IPS DF 6.9 (cell line): ENCODE measurements at regions not wholly inside any gene's neighbourhood (a gene's known extent, or its start where the extent isn't known, plus 50 kb on each side); places are given as distances from the start of the nearest gene placed in this dataset.

ENCODE experiments used
- DNase-seq: peaks from one replicate; pipeline ENCODE4 v3.0.0-alpha.2; 2013; ENCODE audit warnings: low read depth, low spot score
- H3K27ac ChIP-seq: one replicate; pipeline ENCODE4 v1.5.1; 2013; ENCODE audit warnings: low read length, control low read depth
- H3K27me3 ChIP-seq: 2 replicates; pipeline ENCODE4 v1.6.1; 2013; ENCODE audit warnings: mild to moderate bottlenecking, low read length; ENCODE audit not compliant: control insufficient read depth, insufficient read depth
- H3K36me3 ChIP-seq: 2 replicates; pipeline ENCODE4 v1.6.1; 2013; ENCODE audit warnings: low read length; ENCODE audit not compliant: control insufficient read depth, insufficient read depth
- H3K4me1 ChIP-seq: 2 replicates; pipeline ENCODE4 v1.6.1; 2013; ENCODE audit warnings: low read length; ENCODE audit not compliant: control insufficient read depth, insufficient read depth
- H3K4me3 ChIP-seq: 2 replicates; pipeline ENCODE4 v1.5.1; 2013; ENCODE audit warnings: mild to moderate bottlenecking, low read length
- H3K9me3 ChIP-seq: 2 replicates; pipeline ENCODE4 v1.6.1; 2013; ENCODE audit warnings: low read length, inconsistent platforms; ENCODE audit not compliant: control insufficient read depth, insufficient read depth
- WGBS: extraction: QIAGEN DNeasy Blood & Tissue Kit; methylation state at CpG from one replicate; pipeline ENCODE4 v1.1.7; 2013; ENCODE audit warnings: mixed read lengths, missing lambda C conversion rate; ENCODE audit not compliant: insufficient read length, insufficient coverage; 5-methylcytosine and 5-hydroxymethylcytosine counted together

- no CpG with 5 or more reads among the region's 8 CpGs for WGBS
These were observed 401.5 kb upstream of the MKI67 start for GRCh38 chr10:128527711-128528110.

GRCh38 chr10:128528167-128528566, 401.9 kb upstream of the MKI67 start:
- H3K27me3 ChIP-seq: no peaks in the 10 kb centered on the region
- H3K9me3 ChIP-seq: no peaks in the 10 kb centered on the region
- no CpG with 5 or more reads among the region's 2 CpGs for WGBS
- no peak for DNase-seq
- H3K4me1 ChIP-seq: peaks cover 2% of the 10 kb centered on the region
- no peak overlapping the region for H3K27ac ChIP-seq
- H3K36me3 ChIP-seq: no peaks in the 10 kb centered on the region
- no peak overlapping the region for H3K4me3 ChIP-seq

More at GRCh38 chr10:128527711-128528110, 401.5 kb upstream of the MKI67 start:
- Histone ChIP-seq H3K4me1 (peaks cover 2% of the 10 kb centered on the region), H3K27me3 (no peaks in the 10 kb centered on the region), H3K9me3 (no peaks in the 10 kb centered on the region), H3K36me3 (no peaks in the 10 kb centered on the region), H3K27ac (no peak overlapping the region), H3K4me3 (no peak overlapping the region)
- no peak for DNase-seq

- no CpG with 5 or more reads among the region's 11 CpGs for WGBS
- H3K4me1 ChIP-seq: peaks cover 2% of the 10 kb centered on the region
- no peaks in the 10 kb centered on the region for H3K27me3 ChIP-seq
These were observed 402.6 kb upstream of the MKI67 start for GRCh38 chr10:128528781-128529180.

DNA sequence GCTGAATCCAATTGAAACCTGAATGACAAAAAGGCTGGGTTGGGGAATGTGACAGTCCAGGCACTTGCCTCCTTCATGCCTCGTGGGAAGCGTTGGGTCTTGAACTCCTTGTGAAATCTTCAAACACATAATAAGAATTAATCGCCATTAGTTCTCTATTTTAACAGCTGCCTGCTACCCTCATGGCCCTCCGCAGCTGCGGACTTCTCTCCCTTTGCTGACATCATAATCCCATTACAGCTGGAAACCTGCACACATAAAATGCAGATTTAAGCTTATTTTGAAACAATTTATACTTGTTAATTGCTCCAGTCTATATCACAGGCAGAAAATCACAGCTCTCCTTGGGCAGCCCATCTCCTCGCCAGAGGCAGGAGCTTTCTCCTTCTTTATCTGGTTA, 403.0 kb upstream of the MKI67 start:
- Histone ChIP-seq H3K27ac (no peak overlapping the region), H3K27me3 (no peaks in the 10 kb centered on the region), H3K4me1 (peaks cover 2% of the 10 kb centered on the region), H3K9me3 (no peaks in the 10 kb centered on the region), H3K36me3 (no peaks in the 10 kb centered on the region), H3K4me3 (no peak overlapping the region)
- no CpG with 5 or more reads among the region's 6 CpGs for WGBS
- DNase-seq: no peak

More at GRCh38 chr10:128528781-128529180, 402.6 kb upstream of the MKI67 start:
- no peaks in the 10 kb centered on the region for H3K9me3 ChIP-seq
- H3K27ac ChIP-seq: no peak overlapping the region
- no peaks in the 10 kb centered on the region for H3K36me3 ChIP-seq
- H3K4me3 ChIP-seq: no peak overlapping the region
- DNase-seq: no peak

- no CpG with 5 or more reads among the region's 5 CpGs for WGBS
- peaks cover 2% of the 10 kb centered on the region for H3K4me1 ChIP-seq
- DNase-seq: no peak
These were observed 404.1 kb upstream of the MKI67 start for GRCh38 chr10:128530301-128530700.

DNA sequence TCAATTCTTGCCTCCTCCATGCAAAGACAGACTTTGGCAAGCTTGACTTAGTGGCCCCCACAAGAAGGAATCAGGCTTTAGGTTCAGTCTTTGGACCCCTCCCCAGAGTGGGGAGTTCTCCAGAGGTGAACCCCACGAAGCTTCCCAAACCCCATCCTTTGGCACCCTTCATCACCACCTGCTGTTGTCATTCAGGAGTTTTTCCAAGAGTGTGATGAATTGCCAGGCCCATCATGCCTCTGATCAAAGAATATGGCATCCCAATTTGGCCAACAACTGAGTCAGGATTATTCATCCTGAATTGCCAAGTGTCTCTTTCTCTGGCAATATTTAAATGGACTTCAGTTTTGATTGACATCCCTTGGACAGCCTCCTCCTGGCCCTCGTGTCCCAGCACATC, 404.7 kb upstream of the MKI67 start:
- H3K4me3 ChIP-seq: no peak overlapping the region
- peaks cover 2% of the 10 kb centered on the region for H3K4me1 ChIP-seq
- no peaks in the 10 kb centered on the region for H3K27me3 ChIP-seq
- no peak overlapping the region for H3K27ac ChIP-seq
- H3K9me3 ChIP-seq: no peaks in the 10 kb centered on the region
- H3K36me3 ChIP-seq: no peaks in the 10 kb centered on the region
- no CpG with 5 or more reads among the region's 2 CpGs for WGBS
- no peak for DNase-seq

More at GRCh38 chr10:128530301-128530700, 404.1 kb upstream of the MKI67 start:
- Histone ChIP-seq H3K4me3 (no peak overlapping the region), H3K9me3 (no peaks in the 10 kb centered on the region), H3K27ac (no peak overlapping the region), H3K27me3 (no peaks in the 10 kb centered on the region), H3K36me3 (no peaks in the 10 kb centered on the region)

DNA sequence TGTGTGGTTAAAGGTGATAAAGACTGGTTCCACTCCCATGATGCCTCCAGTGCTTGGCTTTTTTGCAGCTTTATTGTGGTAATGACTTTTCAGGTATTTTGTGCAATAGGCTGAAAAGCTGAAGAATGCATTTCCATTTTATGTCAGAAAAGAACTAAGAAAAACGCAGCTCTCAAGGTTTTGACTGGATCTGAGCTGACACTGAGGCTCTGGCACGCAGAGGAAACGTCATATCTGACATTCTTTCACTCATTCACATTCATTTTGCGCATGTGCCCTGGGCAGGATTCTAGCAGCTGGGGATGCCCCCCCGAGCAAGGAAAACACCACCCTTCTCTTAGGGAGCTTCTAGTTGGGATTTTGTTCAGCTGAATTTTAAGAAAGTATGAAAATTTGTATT, 408.5 kb upstream of the MKI67 start:
- H3K9me3 ChIP-seq: no peaks in the 10 kb centered on the region
- H3K27me3 ChIP-seq: no peaks in the 10 kb centered on the region
- H3K4me3 ChIP-seq: no peak overlapping the region
- DNase-seq: no peak
- H3K36me3 ChIP-seq: no peaks in the 10 kb centered on the region
- peaks cover 2% of the 10 kb centered on the region; the same call in 1 of the 2 replicates for H3K4me1 ChIP-seq
- no CpG with 5 or more reads among the region's 5 CpGs for WGBS
- no peak overlapping the region for H3K27ac ChIP-seq

DNA sequence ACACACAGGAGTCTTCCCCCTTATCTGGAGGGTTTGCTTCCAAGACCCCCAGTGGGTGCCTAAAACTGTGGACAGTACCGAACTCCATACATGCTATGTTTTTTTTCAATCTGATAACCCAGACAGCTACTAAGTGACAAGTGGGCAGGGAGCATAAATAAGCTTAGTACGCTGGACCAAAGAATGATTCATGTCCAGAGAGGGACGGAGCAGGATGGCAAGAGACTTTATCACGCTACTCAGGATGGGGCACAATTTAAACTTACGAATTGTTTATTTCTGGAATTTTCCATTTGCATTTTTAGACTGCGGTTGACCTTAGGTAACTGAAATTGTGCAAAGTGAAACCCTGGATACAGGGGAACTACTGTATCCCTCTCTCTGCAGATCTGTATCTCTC, 410.0 kb upstream of the MKI67 start:
- WGBS: no CpG with 5 or more reads among the region's 6 CpGs
- peaks cover 2% of the 10 kb centered on the region; the same call in 1 of the 2 replicates for H3K4me1 ChIP-seq

DNA sequence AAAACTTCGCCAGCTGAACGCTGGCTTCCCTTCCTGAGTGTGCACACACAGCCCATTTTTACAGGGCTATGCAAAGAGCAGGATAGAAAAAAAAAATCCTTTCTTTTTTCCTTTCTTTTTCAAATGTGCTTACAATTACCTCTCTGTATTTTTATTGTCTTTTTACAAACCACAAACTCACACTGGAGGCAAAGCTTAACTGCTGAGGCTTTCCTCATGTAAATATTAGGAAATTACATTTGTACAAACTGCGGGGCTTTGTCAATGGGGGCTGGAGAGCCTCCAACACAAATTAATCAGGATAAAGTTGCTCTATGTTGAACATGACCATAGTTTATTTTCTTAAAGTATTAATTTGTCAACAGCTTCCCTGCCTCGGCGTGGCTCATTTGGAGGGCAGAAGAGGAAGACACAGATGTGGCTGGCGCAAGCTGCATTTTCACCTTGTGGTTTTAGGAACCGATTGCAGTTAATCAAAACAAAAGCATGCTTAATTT, 411.7 kb upstream of the MKI67 start:
- Histone ChIP-seq H3K9me3 (no peaks in the 10 kb centered on the region), H3K27ac (no peak overlapping the region), H3K36me3 (no peaks in the 10 kb centered on the region), H3K4me3 (no peak overlapping the region), H3K4me1 (peaks cover 4% of the 10 kb centered on the region), H3K27me3 (no peaks in the 10 kb centered on the region; the same call in 1 of the 2 replicates)
- DNase-seq: no peak
- WGBS: no CpG with 5 or more reads among the region's 7 CpGs

More for the DNA sequence above, 410.0 kb upstream of the MKI67 start:
- H3K36me3 ChIP-seq: no peaks in the 10 kb centered on the region
- no peak for DNase-seq
- no peaks in the 10 kb centered on the region for H3K9me3 ChIP-seq
- H3K4me3 ChIP-seq: no peak overlapping the region
- no peak overlapping the region for H3K27ac ChIP-seq
- H3K27me3 ChIP-seq: no peaks in the 10 kb centered on the region

- peaks cover 4% of the 10 kb centered on the region for H3K4me1 ChIP-seq
- H3K9me3 ChIP-seq: no peaks in the 10 kb centered on the region
- no peak overlapping the region for H3K4me3 ChIP-seq
- no peaks in the 10 kb centered on the region; the same call in 1 of the 2 replicates for H3K27me3 ChIP-seq
- H3K36me3 ChIP-seq: no peaks in the 10 kb centered on the region
- no CpG with 5 or more reads among the region's 5 CpGs for WGBS
- no peak overlapping the region for H3K27ac ChIP-seq
- DNase-seq: no peak
These were observed 412.4 kb upstream of the MKI67 start for GRCh38 chr10:128538671-128539070.

DNA sequence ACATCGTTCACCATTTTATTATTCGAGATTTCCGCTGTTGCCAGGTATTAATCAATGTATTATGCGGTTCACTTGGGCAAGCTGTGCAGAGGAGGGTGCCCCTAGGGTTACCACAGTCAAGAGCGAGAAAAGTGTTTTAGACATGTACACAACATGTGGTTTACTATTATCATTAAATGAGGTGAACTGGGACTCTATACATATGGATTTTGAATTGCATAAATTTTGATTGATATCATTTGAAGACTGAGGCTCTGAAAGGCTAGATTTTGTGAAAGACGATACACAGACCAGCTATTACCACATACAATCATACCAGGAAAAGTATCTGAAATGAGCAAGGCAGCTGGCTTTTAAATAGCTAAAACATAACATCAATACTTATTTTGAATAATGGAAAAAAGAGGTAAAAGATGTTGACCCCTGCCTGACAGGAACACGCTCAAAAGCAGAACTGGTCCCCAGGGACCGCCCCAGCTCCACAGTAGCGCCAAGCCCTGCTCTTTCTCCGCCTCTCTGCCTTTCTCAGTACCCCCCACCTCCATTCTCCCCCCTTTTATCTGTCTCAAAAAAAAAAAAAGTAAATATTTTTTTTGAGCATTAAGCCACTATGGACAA, 413.4 kb upstream of the MKI67 start:
- Histone ChIP-seq H3K9me3 (no peaks in the 10 kb centered on the region), H3K27ac (no peak overlapping the region), H3K27me3 (no peaks in the 10 kb centered on the region; the same call in 1 of the 2 replicates), H3K36me3 (no peaks in the 10 kb centered on the region), H3K4me3 (no peak overlapping the region), H3K4me1 (peaks cover 4% of the 10 kb centered on the region)
- no peak for DNase-seq
- 100% methylated on average over 2 of the region's 10 CpGs for WGBS
